ENCODE measurements at regions not wholly inside any gene's neighbourhood (a gene's known extent, or its start where the extent isn't known, plus 50 kb on each side); places are given as distances from the start of the nearest gene placed in this dataset.

GRCh38 chr2:133713049-133713580 lies 144.9 kb upstream of the NCKAP5 start:
- Histone ChIP-seq H4K20me1 (ENCODE audit: insufficient read depth, low read length) (no peaks in the 10 kb centered on the region), H3K4me2 (ENCODE audit: low read length) (no peak overlapping the region), H3K9me2 (ENCODE audit: insufficient read depth, low read length) (no peaks in the 10 kb centered on the region), H2AFZ (ENCODE audit: low read length) (no peak overlapping the region), H3K4me3 (ENCODE audit: low read depth, low read length, poor library complexity, severe bottlenecking) (no peak overlapping the region), H3K9me3 (ENCODE audit: low read length) (no peaks in the 10 kb centered on the region), H3K79me2 (ENCODE audit: insufficient read depth, low read depth, low read length) (no peaks in the 10 kb centered on the region), H3K36me3 (ENCODE audit: insufficient read depth, low read length) (no peaks in the 10 kb centered on the region), H3K27ac (ENCODE audit: low read depth, low read length, poor library complexity, severe bottlenecking) (no peak overlapping the region), H3K4me1 (ENCODE audit: insufficient read depth, low read length, poor library complexity, severe bottlenecking) (no peaks in the 10 kb centered on the region)
- ChIA-PET CTCF (ENCODE audit: unreplicated experiment) (no interaction called here), POLR2A (no interaction called here)
- intact Hi-C loops (cut with micrococcal nuclease; ENCODE audit: unreplicated experiment): no loop called here
- BruUV-seq (replicated peaks): no TSS peak
- TF ChIP-seq, protein P1, sequence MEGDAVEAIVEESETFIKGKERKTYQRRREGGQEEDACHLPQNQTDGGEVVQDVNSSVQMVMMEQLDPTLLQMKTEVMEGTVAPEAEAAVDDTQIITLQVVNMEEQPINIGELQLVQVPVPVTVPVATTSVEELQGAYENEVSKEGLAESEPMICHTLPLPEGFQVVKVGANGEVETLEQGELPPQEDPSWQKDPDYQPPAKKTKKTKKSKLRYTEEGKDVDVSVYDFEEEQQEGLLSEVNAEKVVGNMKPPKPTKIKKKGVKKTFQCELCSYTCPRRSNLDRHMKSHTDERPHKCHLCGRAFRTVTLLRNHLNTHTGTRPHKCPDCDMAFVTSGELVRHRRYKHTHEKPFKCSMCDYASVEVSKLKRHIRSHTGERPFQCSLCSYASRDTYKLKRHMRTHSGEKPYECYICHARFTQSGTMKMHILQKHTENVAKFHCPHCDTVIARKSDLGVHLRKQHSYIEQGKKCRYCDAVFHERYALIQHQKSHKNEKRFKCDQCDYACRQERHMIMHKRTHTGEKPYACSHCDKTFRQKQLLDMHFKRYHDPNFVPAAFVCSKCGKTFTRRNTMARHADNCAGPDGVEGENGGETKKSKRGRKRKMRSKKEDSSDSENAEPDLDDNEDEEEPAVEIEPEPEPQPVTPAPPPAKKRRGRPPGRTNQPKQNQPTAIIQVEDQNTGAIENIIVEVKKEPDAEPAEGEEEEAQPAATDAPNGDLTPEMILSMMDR (conservative IDR thresholded peaks at IDR 0.05; ENCODE audit: low read length): no peak
- TF ChIP-seq EZH2phosphoT487 (IDR thresholded peaks at IDR 0.05; ENCODE audit: borderline replicate concordance, low read depth, low read length): no peak
- no peak for DNase-seq (ENCODE audit: low spot score)

GRCh38 chr2:133716166-133716565 lies 147.9 kb upstream of the NCKAP5 start:
- Histone ChIP-seq H3K4me1 (ENCODE audit: insufficient read depth, low read length, poor library complexity, severe bottlenecking) (no peaks in the 10 kb centered on the region), H3K27ac (ENCODE audit: low read depth, low read length, poor library complexity, severe bottlenecking) (no peak overlapping the region), H3K9me3 (ENCODE audit: low read length) (no peaks in the 10 kb centered on the region), H2AFZ (ENCODE audit: low read length) (no peak overlapping the region), H3K9me2 (ENCODE audit: insufficient read depth, low read length) (no peaks in the 10 kb centered on the region), H4K20me1 (ENCODE audit: insufficient read depth, low read length) (no peaks in the 10 kb centered on the region), H3K79me2 (ENCODE audit: insufficient read depth, low read depth, low read length) (no peaks in the 10 kb centered on the region), H3K36me3 (ENCODE audit: insufficient read depth, low read length) (no peaks in the 10 kb centered on the region), H3K4me2 (ENCODE audit: low read length) (no peak overlapping the region), H3K4me3 (ENCODE audit: low read depth, low read length, poor library complexity, severe bottlenecking) (no peak overlapping the region)
- TF ChIP-seq, protein P1 (conservative IDR thresholded peaks at IDR 0.05; ENCODE audit: low read length): no peak
- CTCF ChIA-PET (ENCODE audit: unreplicated experiment): no interaction called here
- intact Hi-C loops (cut with micrococcal nuclease; ENCODE audit: unreplicated experiment): no loop called here
- POLR2A ChIA-PET: no interaction called here
- BruUV-seq (replicated peaks): no TSS peak
- DNase-seq (ENCODE audit: low spot score): no peak

GRCh38 chr2:133717497-133717896 lies 149.2 kb upstream of the NCKAP5 start:
- Histone ChIP-seq H3K9me2 (ENCODE audit: insufficient read depth, low read length) (no peaks in the 10 kb centered on the region), H4K20me1 (ENCODE audit: insufficient read depth, low read length) (no peaks in the 10 kb centered on the region), H3K9me3 (ENCODE audit: low read length) (no peaks in the 10 kb centered on the region), H3K4me2 (ENCODE audit: low read length) (no peak overlapping the region), H3K27ac (ENCODE audit: low read depth, low read length, poor library complexity, severe bottlenecking) (no peak overlapping the region), H3K4me3 (ENCODE audit: low read depth, low read length, poor library complexity, severe bottlenecking) (no peak overlapping the region), H3K79me2 (ENCODE audit: insufficient read depth, low read depth, low read length) (no peaks in the 10 kb centered on the region), H3K4me1 (ENCODE audit: insufficient read depth, low read length, poor library complexity, severe bottlenecking) (no peaks in the 10 kb centered on the region), H2AFZ (ENCODE audit: low read length) (no peak overlapping the region), H3K36me3 (ENCODE audit: insufficient read depth, low read length) (no peaks in the 10 kb centered on the region)
- no peak for DNase-seq (ENCODE audit: low spot score)
- no peak for TF ChIP-seq EZH2phosphoT487 (IDR thresholded peaks at IDR 0.05; ENCODE audit: borderline replicate concordance, low read depth, low read length)
- TF ChIP-seq, protein P1 (conservative IDR thresholded peaks at IDR 0.05; ENCODE audit: low read length): no peak
- CTCF ChIA-PET (ENCODE audit: unreplicated experiment): no interaction called here
- POLR2A ChIA-PET: no interaction called here
- BruUV-seq (replicated peaks): no TSS peak
- intact Hi-C loops (cut with micrococcal nuclease; ENCODE audit: unreplicated experiment): no loop called here
